Fibroblast of villous mesenchyme (primary cell): ENCODE measurements at regions not wholly inside any gene's neighbourhood (a gene's known extent, or its start where the extent isn't known, plus 50 kb on each side); places are given as distances from the start of the nearest gene placed in this dataset.

ENCODE experiments used
- DNase-seq: peaks from one replicate; pipeline ENCODE4 v3.0.0-alpha.2; 2010; ENCODE audit warnings: low read depth
- H3K4me3 ChIP-seq: 2 replicates; pipeline ENCODE4 v1.5.1; 2011; ENCODE audit warnings: low read depth, mild to moderate bottlenecking, low read length
- CTCF ChIP-seq: IDR thresholded peaks from 2 replicates; pipeline ENCODE4 v1.5.1; 2012; ENCODE audit warnings: low read depth, mild to moderate bottlenecking, low read length; ENCODE audit not compliant: insufficient read depth

- no peak for TF ChIP-seq CTCF
- H3K4me3 ChIP-seq, result no peak overlapping the region
- DNase-seq, result no peak
Measured at GRCh38 chr13:79742923-79743322, 262.0 kb downstream of the NDFIP2 start.

- TF ChIP-seq CTCF, result no peak
- no peak overlapping the region for H3K4me3 ChIP-seq
- DNase-seq, result peak; percentile 93
Measured at GRCh38 chr13:79740991-79741390, 260.0 kb downstream of the NDFIP2 start.

GRCh38 chr13:79736356-79736755 is 255.4 kb downstream of the NDFIP2 start:
- H3K4me3 ChIP-seq, result no peak overlapping the region
- no peak for DNase-seq
- no peak for TF ChIP-seq CTCF

- peak; percentile 59 for DNase-seq
- TF ChIP-seq CTCF, result no peak
- no peak overlapping the region for H3K4me3 ChIP-seq
Measured at GRCh38 chr13:79735228-79735627, 254.3 kb downstream of the NDFIP2 start.

- DNase-seq, result no peak
- no peak for TF ChIP-seq CTCF
- H3K4me3 ChIP-seq, result no peak overlapping the region
Measured at GRCh38 chr13:79727086-79727485, 246.1 kb downstream of the NDFIP2 start.

- TF ChIP-seq CTCF, result no peak
- peak; percentile 59 for DNase-seq
- no peak overlapping the region for H3K4me3 ChIP-seq
Measured at GRCh38 chr13:79725841-79726240, 244.9 kb downstream of the NDFIP2 start.

GRCh38 chr13:79724348-79725103 is 243.6 kb downstream of the NDFIP2 start:
- TF ChIP-seq CTCF, result no peak
- no peak overlapping the region for H3K4me3 ChIP-seq
- DNase-seq, result no peak
